Globus pallidus (tissue), 1 donor: ENCODE measurements at regions not wholly inside any gene's neighbourhood (a gene's known extent, or its start where the extent isn't known, plus 50 kb on each side); places are given as distances from the start of the nearest gene placed in this dataset.
"Not testable (repeated sequence)": the region's sequence is repeated elsewhere in the genome, so short reads cannot be mapped to it uniquely, and the experiment has no call there.

Source experiments
- DNase-seq: peaks from one replicate; pipeline ENCODE4 v3.0.0-alpha.2; 2015; ENCODE audit warnings: low spot score

- DNase-seq = no peak
These were observed 430.6 kb upstream of the NRG3 start for GRCh38 chr10:81444242-81444929.

- no peak for DNase-seq
These were observed 424.3 kb upstream of the NRG3 start for GRCh38 chr10:81450651-81451050.

DNA sequence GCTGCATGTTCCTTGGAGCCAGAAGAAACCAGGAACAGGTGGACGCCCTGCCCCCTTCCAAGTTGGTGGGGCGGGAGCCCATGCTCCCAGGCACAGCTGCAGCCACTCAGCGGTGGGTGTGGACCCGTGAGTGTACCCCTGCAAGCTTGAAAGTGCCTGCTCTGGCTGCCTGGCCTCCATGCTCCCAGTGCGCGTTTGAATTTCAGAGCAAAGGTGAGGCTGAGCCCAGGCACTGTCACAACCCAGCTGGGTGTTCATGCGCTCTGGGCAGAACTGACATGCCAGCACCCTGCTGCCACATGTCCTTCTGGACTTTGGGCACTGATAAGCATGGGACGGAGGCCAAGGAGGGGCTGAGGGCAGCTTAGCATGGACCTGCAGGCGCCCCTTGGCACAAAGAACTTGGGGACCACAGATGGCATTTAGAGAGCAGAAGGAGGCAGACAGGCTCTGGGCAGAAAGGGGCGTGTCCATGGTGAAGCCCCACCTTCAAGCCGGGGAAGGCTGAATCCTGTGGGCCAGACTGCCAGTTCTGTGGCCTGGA lies 402.0 kb upstream of the NRG3 start:
- no peak for DNase-seq

DNA sequence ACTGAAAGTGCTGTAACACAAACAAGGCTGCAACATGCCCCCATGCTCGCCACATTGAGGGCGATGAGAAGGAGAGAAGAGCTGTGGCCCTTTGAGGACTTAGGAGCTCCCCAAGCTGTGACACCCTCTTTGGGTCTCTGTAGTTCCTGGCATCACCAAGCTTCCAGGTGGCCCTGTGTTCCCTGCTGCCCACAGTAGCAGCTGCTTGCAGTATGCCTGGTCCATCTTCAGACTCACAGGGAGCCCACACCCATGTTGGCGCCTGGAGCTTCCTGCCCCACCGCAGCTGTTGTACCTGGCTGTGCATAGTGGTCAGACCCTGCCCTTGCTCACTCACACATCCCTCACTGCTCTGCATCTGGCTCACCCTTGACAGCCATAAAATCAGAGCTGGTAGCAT lies 401.2 kb upstream of the NRG3 start:
- DNase-seq = no peak

- no peak for DNase-seq
These were observed 395.7 kb upstream of the NRG3 start for GRCh38 chr10:81479316-81479715.

DNA sequence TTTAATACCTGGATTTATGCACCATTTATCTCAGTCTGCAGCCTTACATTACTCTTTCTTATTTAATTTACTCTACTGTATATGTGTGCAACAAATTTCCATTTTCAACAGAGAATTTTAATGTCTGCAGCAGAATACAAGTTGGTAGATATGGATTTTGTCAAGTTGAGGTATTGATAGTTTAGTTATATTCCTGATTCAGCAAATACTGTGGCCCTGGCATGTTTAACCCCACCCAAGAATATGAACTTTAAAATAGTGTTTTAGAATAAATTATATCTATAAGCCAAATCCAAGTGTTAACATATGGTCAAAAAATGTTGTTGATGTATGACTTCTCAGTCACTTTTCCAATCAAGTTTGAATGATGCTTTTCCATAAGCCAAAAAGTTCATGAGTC lies 378.4 kb upstream of the NRG3 start:
- DNase-seq = no peak

GRCh38 chr10:81498011-81498551 lies 376.9 kb upstream of the NRG3 start:
- DNase-seq = no peak

DNA sequence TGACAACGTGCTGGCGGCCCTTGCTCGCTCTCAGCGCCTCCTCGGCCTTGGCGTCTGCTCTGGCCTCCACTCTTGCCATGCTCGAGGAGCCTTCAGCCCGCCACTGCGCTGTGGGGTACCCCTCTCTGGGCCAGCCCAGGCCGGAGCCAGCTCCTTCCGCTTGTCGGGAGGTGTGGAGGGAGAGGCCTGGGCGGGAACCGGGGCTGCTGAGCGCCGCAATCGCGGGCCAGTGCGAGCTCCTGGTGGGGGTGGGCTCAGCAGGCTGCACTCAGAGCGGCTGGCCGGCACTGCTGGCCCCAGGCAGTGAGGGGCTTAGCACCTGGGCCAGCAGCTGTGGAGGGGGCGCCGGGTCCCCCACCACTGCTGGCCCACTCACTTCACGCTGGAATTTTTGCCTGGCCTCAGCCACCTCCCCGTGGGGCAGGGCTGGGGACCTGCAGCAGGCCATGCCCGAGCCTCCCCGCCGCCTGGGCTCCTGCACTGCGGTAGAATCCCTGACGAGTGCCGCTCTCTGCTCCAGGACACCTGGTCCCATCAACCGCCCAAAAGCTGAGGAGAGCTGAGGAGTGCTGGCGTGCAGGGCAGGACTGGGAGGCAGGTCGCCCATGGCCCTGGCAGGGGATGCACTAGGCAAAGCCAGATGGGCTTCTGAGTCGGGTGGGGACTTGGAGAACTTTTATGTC lies 372.2 kb upstream of the NRG3 start:
- no peak for DNase-seq

DNA sequence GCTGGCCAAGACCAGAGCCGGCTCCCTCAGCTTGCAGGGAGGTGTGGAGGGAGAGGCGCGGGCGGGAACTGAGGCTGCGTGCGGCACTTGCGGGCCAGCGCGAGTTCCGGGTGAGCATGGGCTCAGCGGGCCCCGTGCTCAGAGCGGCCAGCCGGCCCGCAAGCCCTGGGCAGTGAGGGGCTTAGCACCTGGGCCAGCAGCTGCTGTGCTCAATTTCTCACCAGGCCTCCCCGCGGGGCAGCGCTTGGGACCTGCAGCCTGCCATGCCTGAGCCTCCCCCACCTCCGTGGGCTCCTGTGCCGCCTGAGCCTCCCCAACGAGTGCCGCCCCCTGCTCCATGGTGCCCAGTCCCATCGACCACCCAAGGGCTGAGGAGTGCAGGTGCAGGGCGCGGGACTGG lies 369.2 kb upstream of the NRG3 start:
- DNase-seq = not testable (repeated sequence)

DNA sequence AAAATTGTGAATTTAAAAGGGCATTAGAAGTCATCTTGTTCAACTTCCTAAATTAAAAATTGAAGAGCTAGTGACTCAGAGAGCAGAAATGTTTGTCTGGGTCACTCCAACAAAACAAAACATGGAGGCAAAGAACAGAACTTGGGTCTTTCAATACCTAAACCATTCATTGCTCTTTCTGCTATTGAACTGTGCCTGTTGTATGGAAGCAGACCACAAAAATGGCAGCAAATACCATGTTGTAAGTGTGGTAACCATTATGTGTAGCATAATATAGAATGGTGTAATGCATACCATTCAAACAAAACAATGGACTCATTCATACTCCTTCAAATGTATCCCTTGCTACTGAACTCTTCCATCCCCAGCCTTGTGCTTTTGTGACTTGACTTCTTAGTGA lies 360.2 kb upstream of the NRG3 start:
- DNase-seq = no peak

GRCh38 chr10:81520688-81521087 lies 354.3 kb upstream of the NRG3 start:
- no peak for DNase-seq

- no peak for DNase-seq
These were observed 350.5 kb upstream of the NRG3 start for GRCh38 chr10:81524467-81524866.

GRCh38 chr10:81532403-81532802 lies 342.6 kb upstream of the NRG3 start:
- DNase-seq = no peak

DNA sequence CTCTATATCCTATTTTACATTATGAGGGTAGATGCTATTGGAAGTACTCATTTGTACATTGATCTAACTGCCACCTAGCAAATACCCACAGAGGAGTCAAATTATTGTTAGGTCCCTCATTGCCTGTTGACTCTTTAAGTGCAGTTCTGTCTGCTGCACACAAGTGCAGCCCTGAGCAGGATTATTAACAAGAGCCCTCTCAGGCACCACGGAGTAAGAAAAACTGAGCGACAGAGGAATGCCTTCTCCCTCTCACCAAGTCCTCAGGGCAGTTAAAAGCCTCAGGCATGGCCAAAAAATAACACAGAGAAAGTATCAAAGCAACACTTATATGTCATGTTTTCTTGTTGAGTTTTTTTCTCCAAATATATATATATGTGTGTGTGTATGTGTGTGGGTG lies 340.0 kb upstream of the NRG3 start:
- DNase-seq = no peak

DNA sequence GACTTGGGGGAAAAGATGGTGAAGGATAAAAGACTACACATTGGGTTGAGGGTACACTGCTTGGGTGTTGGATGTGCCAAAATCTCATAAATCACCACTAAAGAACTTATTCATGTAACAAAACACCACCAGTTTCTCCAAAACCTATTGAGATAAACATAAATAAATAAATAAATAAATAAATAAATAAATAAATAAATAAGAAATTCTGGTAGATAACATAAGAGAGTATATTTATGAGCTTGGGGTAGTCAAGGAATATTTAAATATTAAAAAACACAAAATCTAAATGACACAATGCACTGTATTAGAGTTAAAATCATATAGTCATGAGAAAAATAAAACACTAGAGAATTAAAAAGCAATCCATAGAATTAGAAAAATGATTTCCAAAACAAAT lies 333.5 kb upstream of the NRG3 start:
- DNase-seq = no peak

DNA sequence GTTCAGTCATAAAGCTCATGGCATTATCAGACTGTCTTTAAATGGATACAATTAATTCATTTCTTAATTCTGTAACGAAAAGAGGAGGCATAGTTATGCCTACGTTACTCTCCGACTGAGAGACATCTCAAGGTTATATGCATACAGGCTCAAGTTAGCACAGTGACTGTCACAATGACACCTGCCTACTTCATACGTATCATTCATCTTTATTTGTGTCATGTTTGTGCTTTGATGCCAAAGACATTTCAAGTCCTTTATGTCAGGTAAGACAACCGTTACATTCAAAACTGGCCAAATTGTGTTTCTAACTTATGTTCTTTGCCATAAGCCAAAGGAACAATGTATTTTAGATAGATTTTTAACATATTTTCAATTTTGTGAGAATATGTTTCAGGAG lies 328.8 kb upstream of the NRG3 start:
- DNase-seq = no peak

GRCh38 chr10:81548160-81548559 lies 326.8 kb upstream of the NRG3 start:
- DNase-seq = no peak

- DNase-seq = no peak
These were observed 310.9 kb upstream of the NRG3 start for GRCh38 chr10:81564143-81564542.

GRCh38 chr10:81569488-81569887 lies 305.5 kb upstream of the NRG3 start:
- DNase-seq = no peak

GRCh38 chr10:81570349-81570748 lies 304.6 kb upstream of the NRG3 start:
- no peak for DNase-seq

DNA sequence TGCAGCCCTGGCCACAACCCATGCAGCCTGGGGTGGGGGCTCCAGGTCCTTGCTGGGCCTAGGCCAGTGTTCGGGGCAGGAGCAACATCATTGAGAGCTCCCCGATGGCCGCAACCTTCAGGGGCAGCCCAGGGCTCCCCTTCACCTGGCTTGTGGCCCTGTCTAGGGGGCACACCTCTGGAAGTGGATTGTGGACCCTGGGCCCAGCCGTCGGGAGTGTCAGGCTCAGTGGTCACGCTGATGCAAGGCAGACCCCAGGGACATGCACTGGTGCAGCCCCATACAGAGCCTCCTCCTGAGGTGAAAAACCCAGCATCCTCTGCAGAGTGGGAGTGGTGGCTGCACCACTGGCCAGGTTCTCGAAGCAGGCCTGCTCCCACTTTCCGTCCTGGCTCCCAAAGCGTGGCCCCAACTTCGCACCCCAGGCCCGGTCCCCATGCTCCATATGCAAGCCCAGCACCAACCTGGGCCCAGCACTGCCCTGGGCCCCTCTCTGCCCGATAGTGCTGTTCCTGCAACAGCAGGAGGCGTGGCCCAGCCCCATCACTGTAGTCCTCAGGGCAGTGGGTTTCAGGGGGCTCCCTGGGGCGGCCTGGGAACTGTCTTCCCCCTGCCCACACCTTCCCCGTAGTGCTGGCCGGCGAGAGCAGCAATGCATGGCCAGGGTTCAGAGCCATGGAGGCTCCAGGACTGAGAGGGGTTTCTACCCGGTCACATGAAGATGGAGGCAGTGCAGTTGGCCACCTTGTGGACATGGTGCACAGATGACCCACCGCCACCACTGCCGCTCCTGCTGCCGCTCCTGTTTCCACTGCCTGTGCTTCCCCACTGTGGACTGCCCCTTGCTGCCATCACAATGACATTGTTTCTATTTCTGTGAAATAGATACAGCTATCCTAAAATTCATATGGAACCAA lies 303.9 kb upstream of the NRG3 start:
- DNase-seq = no peak

GRCh38 chr10:81575036-81575435 lies 300.0 kb upstream of the NRG3 start:
- no peak for DNase-seq
